A673 (cell line): ENCODE measurements at regions not wholly inside any gene's neighbourhood (a gene's known extent, or its start where the extent isn't known, plus 50 kb on each side); places are given as distances from the start of the nearest gene placed in this dataset.

Source experiments
- EZH2 ChIP-seq: fragments of 200-600 bp; sonication (generic); IDR thresholded peaks from 2 replicates; pipeline ENCODE4 v1.6.1; 2017; ENCODE audit warnings: borderline replicate concordance, low read depth, mild to moderate bottlenecking, mixed read lengths, antibody characterized with exemption, low read length; ENCODE audit not compliant: poor library complexity, severe bottlenecking
- TF ChIP-seq, protein P1 (sequence below): fragments of 300-800, 200-600 bp; sonication (generic); conservative IDR thresholded peaks from 2 replicates; pipeline ENCODE4 v1.5.1; 2017; ENCODE audit warnings: low read depth, mild to moderate bottlenecking, antibody characterized with exemption, low read length, moderate library complexity, mixed read lengths

DNA sequence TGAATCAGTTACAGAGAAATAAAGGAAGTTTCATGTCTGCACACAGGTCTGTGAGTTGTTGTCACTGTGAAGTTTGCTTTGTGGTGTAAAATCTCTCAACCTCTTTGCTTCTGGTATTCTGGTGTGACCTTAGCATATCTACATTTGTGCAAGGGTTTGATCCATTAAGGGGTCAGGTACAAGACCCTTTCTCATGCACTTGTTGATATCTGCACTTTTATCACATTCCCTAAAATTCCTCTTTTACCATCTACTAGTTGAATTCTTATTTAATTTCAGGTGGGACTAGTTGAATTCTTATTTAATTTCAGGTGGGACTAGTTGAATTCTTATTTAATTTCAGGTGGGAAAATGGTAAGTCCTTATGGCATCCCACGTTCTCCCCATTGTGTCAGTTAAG lies 306.7 kb upstream of the ZNF608 start:
- TF ChIP-seq, protein P1, sequence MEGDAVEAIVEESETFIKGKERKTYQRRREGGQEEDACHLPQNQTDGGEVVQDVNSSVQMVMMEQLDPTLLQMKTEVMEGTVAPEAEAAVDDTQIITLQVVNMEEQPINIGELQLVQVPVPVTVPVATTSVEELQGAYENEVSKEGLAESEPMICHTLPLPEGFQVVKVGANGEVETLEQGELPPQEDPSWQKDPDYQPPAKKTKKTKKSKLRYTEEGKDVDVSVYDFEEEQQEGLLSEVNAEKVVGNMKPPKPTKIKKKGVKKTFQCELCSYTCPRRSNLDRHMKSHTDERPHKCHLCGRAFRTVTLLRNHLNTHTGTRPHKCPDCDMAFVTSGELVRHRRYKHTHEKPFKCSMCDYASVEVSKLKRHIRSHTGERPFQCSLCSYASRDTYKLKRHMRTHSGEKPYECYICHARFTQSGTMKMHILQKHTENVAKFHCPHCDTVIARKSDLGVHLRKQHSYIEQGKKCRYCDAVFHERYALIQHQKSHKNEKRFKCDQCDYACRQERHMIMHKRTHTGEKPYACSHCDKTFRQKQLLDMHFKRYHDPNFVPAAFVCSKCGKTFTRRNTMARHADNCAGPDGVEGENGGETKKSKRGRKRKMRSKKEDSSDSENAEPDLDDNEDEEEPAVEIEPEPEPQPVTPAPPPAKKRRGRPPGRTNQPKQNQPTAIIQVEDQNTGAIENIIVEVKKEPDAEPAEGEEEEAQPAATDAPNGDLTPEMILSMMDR = no peak
- no peak for TF ChIP-seq EZH2
